ENCODE measurements at regions not wholly inside any gene's neighbourhood (a gene's known extent, or its start where the extent isn't known, plus 50 kb on each side); places are given as distances from the start of the nearest gene placed in this dataset.
"Not testable (repeated sequence)": the region's sequence is repeated elsewhere in the genome, so short reads cannot be mapped to it uniquely, and the experiment has no call there.

DNA sequence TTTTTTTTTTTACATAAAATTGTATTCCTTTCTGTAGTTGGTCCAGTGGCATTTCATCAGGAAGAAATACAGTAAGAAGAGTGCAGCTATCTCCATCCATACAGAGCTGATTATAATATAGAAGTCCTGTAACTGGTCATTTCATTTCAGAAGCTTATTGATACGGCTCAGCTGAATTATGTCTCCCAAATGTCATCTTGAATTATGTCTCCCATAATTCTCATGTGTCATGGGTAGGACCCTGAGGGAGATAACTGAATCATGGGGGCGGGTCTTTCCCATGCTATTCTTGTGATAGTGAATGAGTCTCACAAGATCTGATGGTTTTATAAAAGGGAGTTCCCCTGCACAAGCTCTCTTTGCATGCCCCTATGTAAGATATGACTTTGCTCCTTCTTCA lies 492.9 kb downstream of the CHSY3 start:
- no peak overlapping the region for H3K4me3 ChIP-seq (ENCODE audit: low read depth in 1 of 2, low read length in 1 of 2)
- no peaks in the 10 kb centered on the region for H3K27me3 ChIP-seq
- H3K9me3 ChIP-seq = no peaks in the 10 kb centered on the region
- no peaks in the 10 kb centered on the region for H3K4me1 ChIP-seq (ENCODE audit: control insufficient read depth in 1 of 2, insufficient read depth in 1 of 2, low read depth in 1 of 2, low read length in 1 of 2)
- no peak overlapping the region for H3K27ac ChIP-seq
- TF ChIP-seq CTCF (IDR thresholded peaks at IDR 0.05) = no peak
- H3K36me3 ChIP-seq = no peaks in the 10 kb centered on the region

- H3K36me3 ChIP-seq; H3K4me1 ChIP-seq (ENCODE audit: control insufficient read depth in 1 of 2, insufficient read depth in 1 of 2, low read depth in 1 of 2, low read length in 1 of 2); H3K27ac ChIP-seq; H3K27me3 ChIP-seq; H3K9me3 ChIP-seq; H3K4me3 ChIP-seq (ENCODE audit: low read depth in 1 of 2, low read length in 1 of 2): not testable (repeated sequence)
Measured at GRCh38 chr5:130391727-130392264, 487.5 kb downstream of the CHSY3 start.

DNA sequence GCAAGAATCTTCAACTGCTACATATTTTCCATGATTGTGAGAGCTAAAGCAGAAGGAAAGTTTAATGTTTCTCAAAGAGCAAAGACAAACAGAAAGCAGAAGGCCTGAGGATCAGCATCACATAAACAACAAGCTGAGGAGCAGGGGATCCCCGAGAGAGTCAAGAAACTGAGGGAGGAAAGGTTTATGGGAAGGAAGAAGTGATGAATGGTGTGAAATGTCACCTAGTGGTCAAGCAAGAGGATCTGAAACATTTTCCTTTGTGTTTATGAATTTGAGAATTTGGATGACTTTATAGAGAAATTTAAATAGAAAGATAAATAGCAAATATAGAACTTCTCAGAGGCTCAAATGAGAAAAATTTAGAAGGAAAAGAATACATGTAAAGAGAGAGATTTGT lies 481.9 kb downstream of the CHSY3 start:
- no peak for TF ChIP-seq CTCF (IDR thresholded peaks at IDR 0.05)
- Histone ChIP-seq H3K9me3 (no peaks in the 10 kb centered on the region), H3K27ac (no peak overlapping the region), H3K36me3 (no peaks in the 10 kb centered on the region), H3K27me3 (no peaks in the 10 kb centered on the region), H3K4me3 (ENCODE audit: low read depth in 1 of 2, low read length in 1 of 2) (no peak overlapping the region), H3K4me1 (ENCODE audit: control insufficient read depth in 1 of 2, insufficient read depth in 1 of 2, low read depth in 1 of 2, low read length in 1 of 2) (no peaks in the 10 kb centered on the region)

GRCh38 chr5:130385656-130386055 lies 481.4 kb downstream of the CHSY3 start:
- Histone ChIP-seq H3K4me1 (ENCODE audit: control insufficient read depth in 1 of 2, insufficient read depth in 1 of 2, low read depth in 1 of 2, low read length in 1 of 2) (no peaks in the 10 kb centered on the region), H3K9me3 (no peaks in the 10 kb centered on the region), H3K27ac (no peak overlapping the region), H3K36me3 (no peaks in the 10 kb centered on the region), H3K4me3 (ENCODE audit: low read depth in 1 of 2, low read length in 1 of 2) (no peak overlapping the region), H3K27me3 (no peaks in the 10 kb centered on the region)
- no peak for TF ChIP-seq CTCF (IDR thresholded peaks at IDR 0.05)

- H3K27me3 ChIP-seq = no peaks in the 10 kb centered on the region
- no peak overlapping the region for H3K27ac ChIP-seq
- no peak overlapping the region for H3K4me3 ChIP-seq (ENCODE audit: low read depth in 1 of 2, low read length in 1 of 2)
- no peaks in the 10 kb centered on the region for H3K4me1 ChIP-seq (ENCODE audit: control insufficient read depth in 1 of 2, insufficient read depth in 1 of 2, low read depth in 1 of 2, low read length in 1 of 2)
- no peaks in the 10 kb centered on the region for H3K9me3 ChIP-seq
- no peaks in the 10 kb centered on the region for H3K36me3 ChIP-seq
- no peak for TF ChIP-seq CTCF (IDR thresholded peaks at IDR 0.05)
Measured at GRCh38 chr5:130365956-130366355, 461.7 kb downstream of the CHSY3 start.

DNA sequence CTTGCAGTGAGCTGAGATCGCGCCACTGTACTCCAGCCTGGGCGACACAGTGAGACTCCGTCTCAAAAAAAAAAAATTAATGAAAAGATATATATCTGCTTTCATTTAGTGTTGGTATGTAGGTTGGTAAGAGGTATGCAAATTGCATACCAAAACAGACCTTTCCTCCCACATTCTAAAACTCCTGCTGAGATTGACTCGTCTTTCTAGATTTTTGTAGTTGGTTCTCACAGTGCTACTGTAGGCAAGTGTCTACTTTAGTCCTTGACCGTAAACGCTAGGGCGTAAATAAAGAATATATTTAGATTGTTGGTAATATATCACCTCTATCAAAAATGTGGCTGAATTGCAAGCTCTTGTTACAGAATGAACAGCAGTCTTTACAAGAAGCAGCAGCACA lies 445.9 kb downstream of the CHSY3 start:
- TF ChIP-seq CTCF (IDR thresholded peaks at IDR 0.05) = no peak
- Histone ChIP-seq H3K36me3 (no peaks in the 10 kb centered on the region), H3K27me3 (no peaks in the 10 kb centered on the region), H3K27ac (no peak overlapping the region), H3K9me3 (no peaks in the 10 kb centered on the region), H3K4me3 (ENCODE audit: low read depth in 1 of 2, low read length in 1 of 2) (no peak overlapping the region), H3K4me1 (ENCODE audit: control insufficient read depth in 1 of 2, insufficient read depth in 1 of 2, low read depth in 1 of 2, low read length in 1 of 2) (no peaks in the 10 kb centered on the region)

All from neutrophil (primary cell).